Hematopoietic multipotent progenitor cell treated with erythropoietin and hydrocortisone succinate and interleukin-3 and kit ligand, for 15 days (in vitro differentiated cells): ENCODE measurements at regions not wholly inside any gene's neighbourhood (a gene's known extent, or its start where the extent isn't known, plus 50 kb on each side); places are given as distances from the start of the nearest gene placed in this dataset.
"Not testable (repeated sequence)": the region's sequence is repeated elsewhere in the genome, so short reads cannot be mapped to it uniquely, and the experiment has no call there.

Source experiments
- DNase-seq: peaks from one replicate; pipeline ENCODE4 v3.0.0-alpha.2; 2015; ENCODE audit warnings: low spot score

- no peak for DNase-seq
Observed at GRCh38 chr20:40276301-40276700, 412.7 kb downstream of the MAFB start.

DNA sequence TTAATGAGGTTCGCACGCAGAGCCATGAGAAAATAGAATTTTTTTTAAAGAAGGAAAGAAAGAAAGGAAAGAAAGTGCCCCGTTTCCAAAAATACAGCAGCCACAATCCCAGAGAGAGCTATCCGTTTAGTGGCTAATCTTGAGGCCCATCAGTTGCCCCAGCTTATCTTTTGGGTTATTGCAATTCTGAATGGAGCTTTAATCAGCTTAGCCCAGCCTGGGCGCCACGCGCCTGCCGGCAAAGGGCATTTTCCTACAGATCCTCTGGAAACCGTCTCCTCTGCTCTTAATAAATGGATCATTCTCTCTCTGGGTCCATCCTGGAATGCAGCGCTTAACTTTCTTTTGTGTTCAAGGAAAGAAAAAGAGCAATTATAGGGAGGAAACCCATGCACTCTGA, 413.3 kb downstream of the MAFB start:
- DNase-seq = no peak

DNA sequence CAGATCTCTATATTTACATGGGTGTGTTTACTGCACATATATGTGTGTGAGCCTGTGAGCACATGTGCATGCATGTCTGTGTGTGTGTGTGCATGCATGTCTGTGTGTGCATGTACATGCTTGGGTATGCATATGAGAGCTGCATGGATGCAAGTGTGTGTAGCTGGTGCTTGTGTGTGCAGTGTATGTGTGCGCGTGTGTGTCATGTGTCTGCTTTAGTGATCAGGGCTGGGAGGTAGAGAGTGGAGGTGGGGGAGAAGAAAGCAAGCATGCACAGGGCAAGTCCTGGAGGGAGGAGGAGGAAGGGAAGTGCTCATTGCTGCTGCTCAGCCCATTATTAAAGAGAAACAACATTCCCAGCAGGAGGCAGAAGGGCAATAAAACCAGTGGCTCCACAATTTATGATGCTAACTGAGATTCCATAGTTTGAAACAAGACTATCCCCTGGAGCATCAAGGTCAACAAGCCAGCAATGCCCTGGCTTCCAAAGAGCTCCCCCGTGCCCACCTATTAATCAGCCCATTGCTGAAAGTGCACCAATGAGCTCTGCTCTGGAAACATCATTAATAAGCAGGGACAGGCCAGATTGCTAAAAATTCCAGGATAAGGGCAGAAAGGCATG, 414.0 kb downstream of the MAFB start:
- DNase-seq = no peak

- not testable (repeated sequence) for DNase-seq
Observed at GRCh38 chr20:40269274-40269673, 419.8 kb downstream of the MAFB start.

GRCh38 chr20:40268321-40269075, 420.5 kb downstream of the MAFB start:
- DNase-seq = no peak

- DNase-seq = no peak
Observed at GRCh38 chr20:40265825-40266533, 423.1 kb downstream of the MAFB start.

DNA sequence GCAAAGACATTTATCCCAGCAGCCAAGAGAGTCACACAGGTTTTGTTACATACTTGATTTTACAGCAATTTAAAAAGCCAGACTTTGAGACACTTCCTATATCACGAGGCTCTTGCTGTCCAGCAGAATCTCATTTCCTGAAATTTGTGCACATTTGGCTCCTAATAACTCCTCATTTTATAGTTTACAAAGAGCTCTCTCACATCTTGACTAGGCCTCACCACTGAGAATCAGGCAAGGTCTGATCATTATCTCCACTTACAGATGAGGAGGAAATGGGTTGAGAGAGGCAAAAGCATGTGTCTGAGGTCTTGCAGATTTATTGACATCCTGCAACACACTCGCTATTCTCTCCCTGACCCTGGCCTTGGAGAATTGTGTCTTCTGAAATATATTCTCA, 426.8 kb downstream of the MAFB start:
- DNase-seq = no peak

- no peak for DNase-seq
Observed at GRCh38 chr20:40258931-40259330, 430.1 kb downstream of the MAFB start.

- DNase-seq = no peak
Observed at GRCh38 chr20:40257763-40258162, 431.3 kb downstream of the MAFB start.

- no peak for DNase-seq
Observed at GRCh38 chr20:40255365-40255764, 433.7 kb downstream of the MAFB start.

DNA sequence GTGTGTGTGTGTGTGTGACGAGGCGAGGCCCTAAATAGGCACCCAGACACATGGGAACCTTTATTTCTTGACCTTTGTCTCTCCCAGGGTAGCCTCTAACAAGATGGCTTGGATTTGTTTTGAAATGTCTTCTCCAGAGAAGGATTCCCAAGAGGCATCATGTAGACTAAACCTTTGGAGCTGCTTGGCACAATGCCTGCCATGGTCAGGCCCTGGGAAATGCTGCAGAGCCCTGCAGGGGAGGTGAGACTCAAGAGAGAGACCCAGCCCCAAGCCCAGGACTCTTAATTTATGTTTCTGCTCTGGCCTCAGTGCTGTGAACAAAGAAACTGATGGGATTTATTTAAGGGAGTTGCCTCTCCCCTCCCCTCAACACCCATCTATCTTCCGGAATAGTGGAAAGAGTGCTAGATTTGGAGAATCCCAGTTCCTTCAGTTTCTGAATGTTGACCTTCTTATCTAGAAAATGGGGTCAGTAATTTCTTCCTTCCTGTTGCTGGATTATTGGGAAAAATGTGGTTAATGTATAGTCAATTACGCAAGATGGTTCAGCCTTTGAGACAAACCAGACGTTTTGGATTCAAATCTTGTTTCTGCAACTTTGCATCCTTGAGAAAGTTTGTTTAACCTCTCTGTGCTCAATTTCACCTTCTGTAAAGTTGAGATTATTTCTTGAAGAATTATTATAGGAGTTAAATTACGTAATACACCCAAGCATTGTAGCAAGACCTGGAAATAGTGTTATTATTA, 434.8 kb downstream of the MAFB start:
- no peak for DNase-seq

DNA sequence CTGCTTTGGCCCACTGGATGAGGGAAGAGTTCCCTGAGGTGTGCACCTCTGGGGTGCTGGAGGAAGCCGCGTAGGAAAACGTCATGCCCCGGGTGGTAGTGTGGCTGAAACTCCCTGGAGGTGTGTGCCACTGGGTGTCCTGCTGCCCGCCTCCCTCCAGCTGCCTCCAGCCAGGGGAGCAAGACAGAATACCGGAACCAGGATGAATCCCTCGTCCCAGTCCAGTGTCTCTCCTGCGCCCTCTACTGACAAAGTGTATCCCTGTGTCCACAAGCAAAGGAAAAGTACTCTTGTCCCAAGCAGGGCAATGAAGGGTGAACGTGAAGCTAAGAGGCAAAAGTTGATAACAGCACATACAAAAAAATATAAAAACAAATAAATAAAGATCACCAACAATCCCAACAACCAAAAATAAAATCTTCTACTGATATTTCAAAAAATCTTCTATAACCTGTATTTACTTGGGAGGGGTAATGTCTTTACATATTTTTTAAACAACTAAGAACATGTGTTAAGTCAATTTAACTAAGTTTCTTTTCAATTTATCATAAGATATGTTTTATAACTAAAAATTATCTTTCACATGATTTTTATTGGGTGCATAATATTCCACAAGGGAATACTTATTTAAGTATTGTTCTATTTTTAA, 437.6 kb downstream of the MAFB start:
- no peak for DNase-seq

DNA sequence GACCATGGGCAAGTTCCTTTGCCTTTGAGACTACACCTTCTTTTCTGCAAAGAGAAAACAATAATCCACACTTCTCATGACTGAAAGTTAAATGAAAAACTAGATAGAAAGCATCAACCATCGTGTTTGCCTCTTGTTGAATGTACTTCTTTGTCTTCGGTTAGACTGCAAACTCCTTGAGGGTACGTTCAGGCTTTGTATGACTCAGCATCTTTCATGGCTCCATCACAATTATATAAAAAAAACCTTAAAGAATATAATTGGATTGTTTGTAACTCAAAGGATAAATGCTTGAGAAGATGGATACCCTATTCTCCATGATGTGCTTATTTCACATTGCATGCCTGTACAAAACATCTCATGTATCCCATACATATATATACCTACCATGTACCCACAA, 439.2 kb downstream of the MAFB start:
- DNase-seq = no peak

DNA sequence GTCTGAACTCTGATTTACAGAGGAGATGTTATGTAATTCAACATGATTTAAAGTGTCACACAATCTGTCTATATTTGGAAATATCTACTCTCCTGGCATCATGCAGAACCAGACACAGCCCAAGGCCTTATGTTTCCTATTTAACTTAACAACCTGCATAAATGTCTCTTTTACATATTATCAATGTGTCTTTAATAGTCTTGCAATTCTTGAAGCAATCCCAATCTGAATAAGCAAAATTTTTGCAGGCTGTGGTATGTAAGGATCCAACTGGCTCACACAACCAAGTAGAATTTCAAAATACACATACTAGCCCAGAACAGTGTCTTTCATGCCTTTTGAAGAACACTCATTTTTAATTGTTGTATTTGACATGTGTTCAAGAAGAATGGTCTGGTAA, 443.2 kb downstream of the MAFB start:
- no peak for DNase-seq

- no peak for DNase-seq
Observed at GRCh38 chr20:40244286-40244685, 444.8 kb downstream of the MAFB start.

DNA sequence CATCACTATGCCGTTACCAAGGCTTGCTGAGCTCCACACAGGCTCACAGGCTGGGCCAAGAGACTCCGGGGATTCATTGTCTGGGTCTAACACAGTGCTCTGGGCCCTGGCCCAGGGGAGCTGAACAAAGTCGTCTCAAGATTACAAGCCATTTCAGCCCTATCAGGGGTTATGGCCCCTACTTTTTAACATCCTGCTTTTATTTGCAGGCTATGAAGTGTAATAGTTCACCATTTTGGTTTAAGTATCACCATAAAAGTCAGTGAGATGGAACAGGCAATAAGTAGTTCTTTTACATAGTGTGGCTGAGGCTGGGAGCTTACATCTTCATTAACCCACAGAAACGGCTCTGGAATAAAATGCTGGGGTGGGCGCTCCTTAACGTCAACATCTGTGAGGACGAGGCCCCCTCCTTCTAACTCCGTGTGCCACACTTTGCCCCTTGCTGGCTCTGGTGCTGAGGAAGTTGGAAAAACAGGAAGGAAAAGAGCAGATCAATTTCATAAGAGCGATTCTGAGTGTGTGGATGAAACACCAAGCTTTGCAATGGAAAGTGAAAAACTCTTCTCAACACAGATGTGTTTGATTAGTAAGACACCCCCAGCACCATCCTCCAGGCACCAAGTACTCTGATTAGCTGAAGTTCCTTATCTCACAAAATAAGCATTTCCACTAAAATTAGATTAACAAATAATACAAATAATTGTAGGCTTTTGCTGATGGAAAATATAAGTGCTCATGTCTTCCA, 447.3 kb downstream of the MAFB start:
- DNase-seq = no peak

DNA sequence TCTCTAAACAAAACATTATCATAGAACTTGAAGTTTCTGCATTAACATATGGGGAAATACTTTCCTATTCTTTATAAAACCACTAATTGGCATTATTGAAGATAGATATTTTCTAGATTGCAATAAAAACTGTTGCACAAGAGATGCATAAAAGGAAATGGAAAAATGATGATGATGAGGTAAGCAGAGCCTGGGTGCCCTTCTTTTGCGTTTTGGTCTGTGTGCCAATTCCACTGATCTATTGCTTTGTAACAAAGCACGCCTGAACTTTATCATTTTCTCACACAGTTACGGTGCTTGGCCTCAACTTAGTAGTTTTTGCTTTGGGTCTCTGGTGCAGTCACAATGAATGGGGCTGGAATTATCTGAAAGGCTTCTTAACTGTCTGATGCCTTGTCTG, 450.5 kb downstream of the MAFB start:
- no peak for DNase-seq

DNA sequence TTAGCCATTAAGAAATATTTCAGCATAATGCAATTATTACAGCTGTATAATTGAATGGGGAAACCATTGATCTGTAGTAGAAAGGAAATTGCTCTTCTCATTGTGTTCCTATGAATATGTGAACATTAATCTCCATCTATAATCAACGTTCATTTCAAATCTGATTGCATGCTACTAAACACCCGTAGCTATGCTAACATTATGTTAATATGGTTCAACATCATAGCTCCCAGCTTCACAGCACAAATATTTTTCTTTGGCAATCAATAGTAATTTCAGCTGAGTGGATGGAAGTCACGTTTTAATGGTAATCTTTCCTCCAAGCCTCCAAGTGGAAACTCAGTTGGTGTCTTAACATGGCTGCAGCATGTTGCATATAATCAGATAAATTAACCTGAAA, 454.4 kb downstream of the MAFB start:
- DNase-seq = no peak

DNA sequence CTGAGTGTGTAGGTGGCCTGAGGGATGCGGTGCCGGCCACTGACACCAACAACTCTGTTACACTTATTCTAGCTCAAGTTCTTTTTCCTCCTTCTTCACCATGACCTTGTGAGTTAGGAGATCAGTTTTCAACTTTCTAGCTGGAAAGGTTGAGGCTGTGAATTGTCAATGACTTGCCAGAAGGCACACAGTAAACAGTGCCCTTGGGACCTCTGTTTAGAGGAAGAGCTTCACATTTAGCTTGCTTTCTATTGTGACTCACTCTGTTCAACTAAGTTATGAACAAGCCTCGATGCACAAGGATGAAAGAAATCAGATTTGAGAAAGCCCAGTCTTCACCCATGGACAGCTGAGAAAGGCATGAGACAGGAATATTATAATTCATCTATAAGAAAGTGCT, 455.6 kb downstream of the MAFB start:
- DNase-seq = no peak

DNA sequence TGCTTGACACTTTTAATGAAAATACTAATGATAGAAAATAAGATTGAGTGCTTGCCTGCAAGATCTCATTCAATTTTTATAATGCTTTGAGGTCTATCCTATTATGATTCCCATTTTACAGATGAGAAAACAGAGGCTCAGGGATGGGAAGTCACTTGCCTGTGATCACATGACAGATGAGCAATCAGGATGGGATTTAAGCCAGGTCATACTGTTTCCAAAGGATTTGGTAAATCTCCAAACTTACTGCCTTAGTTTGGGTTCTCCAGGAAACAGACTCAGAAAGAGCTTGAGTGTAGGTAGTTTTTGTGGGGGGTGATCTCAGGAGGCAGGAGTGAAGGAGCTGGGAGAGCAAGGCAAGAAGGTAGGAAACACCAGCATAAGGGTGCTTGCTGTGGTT, 456.3 kb downstream of the MAFB start:
- DNase-seq = no peak

DNA sequence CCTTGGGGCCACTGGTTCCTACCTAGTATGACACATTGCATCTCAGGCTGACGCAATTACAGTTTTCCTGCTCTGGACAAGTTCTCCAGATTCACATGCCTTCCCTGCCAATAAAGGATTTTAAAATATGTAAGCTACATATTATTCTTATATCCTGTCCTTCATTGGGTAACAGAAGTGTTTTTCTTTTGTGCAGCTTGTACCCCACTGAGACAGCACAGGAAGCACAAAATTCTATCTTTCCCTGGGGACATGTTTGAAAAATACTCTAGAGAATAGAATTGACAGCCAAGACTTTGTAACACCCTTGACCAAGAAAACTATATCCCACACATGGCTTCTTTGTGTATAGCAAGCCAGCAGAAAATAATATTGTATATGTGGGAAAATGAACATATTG, 456.8 kb downstream of the MAFB start:
- no peak for DNase-seq
